AG09309 (cell line): ENCODE measurements at regions not wholly inside any gene's neighbourhood (a gene's known extent, or its start where the extent isn't known, plus 50 kb on each side); places are given as distances from the start of the nearest gene placed in this dataset.

Experiments used
- DNase-seq: peaks from one replicate; pipeline ENCODE4 v3.0.0-alpha.2; 2010; ENCODE audit warnings: low read depth
- H3K4me3 ChIP-seq: 2 replicates; pipeline ENCODE4 v1.5.1; 2011; ENCODE audit warnings: mild to moderate bottlenecking, low read depth, low read length, moderate library complexity; ENCODE audit not compliant: control insufficient read depth
- TF ChIP-seq, protein P1 (sequence below): IDR thresholded peaks from 2 replicates; pipeline ENCODE4 v1.5.1; 2011; ENCODE audit warnings: mild to moderate bottlenecking, low read depth, low read length, inconsistent platforms; ENCODE audit not compliant: insufficient read depth, control insufficient read depth; ENCODE audit errors: missing control alignments

DNA sequence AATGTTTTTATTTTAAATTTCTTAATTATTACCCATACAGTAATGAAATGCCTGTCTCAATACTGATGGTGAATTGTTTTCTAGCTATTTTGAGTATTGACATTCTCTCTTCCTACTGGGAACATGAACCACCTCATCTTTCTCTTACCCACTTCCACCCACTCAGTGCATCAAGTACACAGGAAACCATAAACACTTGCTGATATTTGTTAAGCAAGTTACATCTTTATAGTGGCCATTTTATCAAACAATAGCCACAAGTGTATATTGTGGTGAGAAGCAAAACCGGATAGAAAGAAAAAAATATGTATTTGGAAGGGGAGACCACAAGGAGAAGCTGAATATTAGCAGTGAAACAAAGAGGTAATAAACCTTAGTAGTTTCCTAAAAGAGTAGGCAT, 368.1 kb upstream of the HNRNPA3 start:
- no peak for DNase-seq
- no peak overlapping the region for H3K4me3 ChIP-seq
- TF ChIP-seq, protein P1, sequence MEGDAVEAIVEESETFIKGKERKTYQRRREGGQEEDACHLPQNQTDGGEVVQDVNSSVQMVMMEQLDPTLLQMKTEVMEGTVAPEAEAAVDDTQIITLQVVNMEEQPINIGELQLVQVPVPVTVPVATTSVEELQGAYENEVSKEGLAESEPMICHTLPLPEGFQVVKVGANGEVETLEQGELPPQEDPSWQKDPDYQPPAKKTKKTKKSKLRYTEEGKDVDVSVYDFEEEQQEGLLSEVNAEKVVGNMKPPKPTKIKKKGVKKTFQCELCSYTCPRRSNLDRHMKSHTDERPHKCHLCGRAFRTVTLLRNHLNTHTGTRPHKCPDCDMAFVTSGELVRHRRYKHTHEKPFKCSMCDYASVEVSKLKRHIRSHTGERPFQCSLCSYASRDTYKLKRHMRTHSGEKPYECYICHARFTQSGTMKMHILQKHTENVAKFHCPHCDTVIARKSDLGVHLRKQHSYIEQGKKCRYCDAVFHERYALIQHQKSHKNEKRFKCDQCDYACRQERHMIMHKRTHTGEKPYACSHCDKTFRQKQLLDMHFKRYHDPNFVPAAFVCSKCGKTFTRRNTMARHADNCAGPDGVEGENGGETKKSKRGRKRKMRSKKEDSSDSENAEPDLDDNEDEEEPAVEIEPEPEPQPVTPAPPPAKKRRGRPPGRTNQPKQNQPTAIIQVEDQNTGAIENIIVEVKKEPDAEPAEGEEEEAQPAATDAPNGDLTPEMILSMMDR: no peak

DNA sequence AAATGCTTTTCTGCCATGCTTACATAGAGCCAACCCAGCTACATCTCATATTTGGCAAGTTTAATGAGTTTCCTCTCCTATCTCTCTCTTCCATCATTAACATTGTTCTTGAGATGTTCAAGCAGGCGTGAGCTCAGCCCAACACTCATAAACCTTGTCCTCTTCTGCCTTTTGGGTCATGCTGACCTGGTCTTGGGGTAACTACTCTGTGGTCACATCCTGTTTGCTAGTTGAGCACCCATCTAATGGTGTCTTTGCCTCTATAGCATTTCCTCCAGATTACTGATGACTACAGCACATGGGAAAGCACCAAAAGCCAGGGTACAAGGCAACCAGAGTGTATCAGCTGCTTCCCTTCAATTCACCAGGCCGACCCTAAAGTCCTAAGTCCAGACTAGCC, 366.9 kb upstream of the HNRNPA3 start:
- no peak overlapping the region for H3K4me3 ChIP-seq
- no peak for DNase-seq
- TF ChIP-seq, protein P1: no peak

DNA sequence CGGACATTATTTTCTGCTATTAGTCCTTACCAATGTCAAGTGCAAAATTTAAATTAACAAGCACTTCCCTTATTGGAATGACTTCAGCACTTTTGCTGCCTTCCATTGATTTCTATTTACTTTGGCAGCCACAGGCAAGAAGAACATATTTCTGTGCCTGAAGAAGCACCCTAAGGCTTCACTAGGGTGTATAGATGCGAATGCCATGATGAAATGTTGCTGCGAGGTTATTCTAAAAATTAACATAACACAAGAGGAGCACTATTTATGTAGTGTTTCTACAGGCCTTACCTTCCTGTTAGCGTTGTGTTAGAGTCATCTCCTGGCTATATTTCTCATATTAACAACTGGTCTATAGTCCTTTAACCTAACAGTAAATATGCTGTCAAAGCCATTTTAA, 365.0 kb upstream of the HNRNPA3 start:
- no peak for DNase-seq
- TF ChIP-seq, protein P1: no peak
- no peak overlapping the region for H3K4me3 ChIP-seq

DNA sequence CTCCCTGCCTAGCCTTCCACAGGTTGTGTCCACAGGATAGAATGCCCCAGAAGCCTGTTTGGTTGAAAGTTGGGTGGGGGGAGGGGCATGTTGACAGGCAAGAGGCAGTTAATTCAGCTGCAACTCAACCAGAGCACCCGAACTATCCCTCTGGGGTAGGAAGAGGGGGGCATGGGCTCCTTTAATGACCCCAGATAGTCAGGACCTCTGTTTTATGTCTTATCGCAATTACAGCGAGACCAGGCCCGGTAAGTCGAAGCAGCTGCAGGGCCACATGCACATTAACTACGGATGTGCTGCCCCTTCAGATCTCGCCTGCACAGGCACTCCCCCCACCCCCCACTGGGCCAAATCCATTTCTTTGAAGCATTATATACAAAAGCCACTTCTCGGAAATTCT, 363.8 kb upstream of the HNRNPA3 start:
- DNase-seq: no peak
- H3K4me3 ChIP-seq: no peak overlapping the region
- TF ChIP-seq, protein P1: no peak

DNA sequence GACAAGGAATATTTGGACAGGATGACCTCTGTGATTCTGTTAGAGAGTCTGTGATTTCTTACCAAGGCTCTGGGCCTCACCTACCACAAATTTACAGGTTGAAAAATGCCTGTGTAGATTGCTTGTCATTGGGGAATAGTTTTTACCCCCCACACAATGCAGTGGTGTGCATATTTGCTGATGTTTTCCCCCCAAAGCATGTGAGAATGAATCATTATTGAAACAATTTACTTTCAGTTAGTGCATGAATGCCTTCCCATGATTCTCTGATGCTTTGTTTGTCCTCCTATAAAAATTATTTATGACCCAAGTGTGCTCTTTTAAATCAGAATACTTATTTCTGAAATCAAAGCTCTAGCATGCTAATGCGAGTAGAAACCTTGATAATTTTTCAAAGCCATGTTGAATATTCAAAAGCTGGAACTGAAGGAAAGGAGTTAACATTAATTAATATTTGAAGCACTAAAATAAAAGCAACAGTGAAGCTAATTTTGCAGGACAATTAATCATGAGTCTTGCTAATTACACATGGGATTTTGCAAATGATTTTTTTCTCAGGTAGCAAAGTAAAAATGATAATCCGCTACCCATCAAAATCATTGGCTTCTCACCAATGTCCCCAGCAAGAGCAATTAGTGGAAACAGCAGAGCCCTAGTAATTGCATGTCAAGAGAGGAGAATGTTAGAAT, 361.2 kb upstream of the HNRNPA3 start:
- TF ChIP-seq, protein P1: no peak
- no peak overlapping the region for H3K4me3 ChIP-seq
- DNase-seq: no peak

DNA sequence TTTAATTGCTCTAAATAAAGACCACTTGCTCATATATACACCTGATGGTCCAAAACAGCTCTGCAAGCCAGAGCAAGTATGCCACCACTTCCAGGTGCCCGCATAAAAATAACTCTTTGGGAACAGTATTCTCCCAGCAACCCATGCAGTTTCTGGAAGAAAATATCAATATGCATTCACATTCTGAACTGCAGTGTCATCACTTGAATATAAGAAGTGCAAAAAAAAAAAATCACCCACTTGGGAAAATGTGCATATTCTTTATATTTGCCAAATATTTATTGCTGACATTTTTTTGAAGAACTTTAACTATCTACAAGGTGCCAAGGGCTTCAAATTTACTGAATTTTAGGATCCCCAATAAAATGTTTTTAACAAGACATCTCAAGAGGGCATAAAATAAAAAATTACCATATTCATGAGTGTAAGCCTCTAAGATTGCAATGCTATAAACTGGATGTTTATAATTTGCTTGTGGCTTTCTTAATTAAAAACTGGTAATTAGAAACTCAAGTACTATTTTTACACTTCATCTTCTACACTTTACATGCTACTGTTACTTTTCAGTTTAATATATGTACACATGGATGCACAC, 360.6 kb upstream of the HNRNPA3 start:
- H3K4me3 ChIP-seq: no peak overlapping the region
- DNase-seq: no peak
- TF ChIP-seq, protein P1: no peak
